ENCODE measurements at regions not wholly inside any gene's neighbourhood (a gene's known extent, or its start where the extent isn't known, plus 50 kb on each side); places are given as distances from the start of the nearest gene placed in this dataset.

- H3K4me3 ChIP-seq = no peak overlapping the region
- no peak overlapping the region for H3K9ac ChIP-seq
- H4K20me1 ChIP-seq = no peaks in the 10 kb centered on the region
- H3K36me3 ChIP-seq = no peaks in the 10 kb centered on the region
- H3K27ac ChIP-seq = no peak overlapping the region
- no peak overlapping the region for H3K4me2 ChIP-seq
- H3K9me3 ChIP-seq = peaks cover 29% of the 10 kb centered on the region
- TF ChIP-seq Cebpa-rat (IDR thresholded peaks at IDR 0.05) = no peak
- H3K4me1 ChIP-seq = peaks cover 17% of the 10 kb centered on the region
- no peaks in the 10 kb centered on the region for H3K27me3 ChIP-seq
These were observed 151.3 kb upstream of the GGTLC1 start for GRCh38 chr20:24139846-24140245.

GRCh38 chr20:24138951-24139350 lies 150.4 kb upstream of the GGTLC1 start:
- no peaks in the 10 kb centered on the region for H4K20me1 ChIP-seq

GRCh38 chr20:24138196-24138857 lies 149.7 kb upstream of the GGTLC1 start:
- Histone ChIP-seq H3K4me3 (no peak overlapping the region), H4K20me1 (no peaks in the 10 kb centered on the region), H3K9ac (no peak overlapping the region), H3K4me1 (peaks cover 15% of the 10 kb centered on the region), H3K36me3 (no peaks in the 10 kb centered on the region), H3K4me2 (no peak overlapping the region), H3K27me3 (no peaks in the 10 kb centered on the region), H3K27ac (no peak overlapping the region), H3K9me3 (peaks cover 29% of the 10 kb centered on the region)
- no peak for TF ChIP-seq Cebpa-rat (IDR thresholded peaks at IDR 0.05)

More at GRCh38 chr20:24138951-24139350, 150.4 kb upstream of the GGTLC1 start:
- Histone ChIP-seq H3K9ac (no peak overlapping the region), H3K4me3 (no peak overlapping the region), H3K36me3 (no peaks in the 10 kb centered on the region), H3K4me2 (no peak overlapping the region), H3K27ac (no peak overlapping the region), H3K4me1 (peaks cover 17% of the 10 kb centered on the region), H3K9me3 (peaks cover 29% of the 10 kb centered on the region), H3K27me3 (no peaks in the 10 kb centered on the region)
- no peak for TF ChIP-seq Cebpa-rat (IDR thresholded peaks at IDR 0.05)

GRCh38 chr20:24136659-24137246 lies 148.2 kb upstream of the GGTLC1 start:
- TF ChIP-seq Cebpa-rat (IDR thresholded peaks at IDR 0.05) = no peak
- no peak overlapping the region for H3K4me3 ChIP-seq
- peaks cover 16% of the 10 kb centered on the region for H3K9me3 ChIP-seq
- peaks cover 13% of the 10 kb centered on the region for H3K4me1 ChIP-seq
- H4K20me1 ChIP-seq = no peaks in the 10 kb centered on the region
- no peak overlapping the region for H3K4me2 ChIP-seq
- H3K27ac ChIP-seq = no peak overlapping the region
- H3K36me3 ChIP-seq = no peaks in the 10 kb centered on the region
- no peak overlapping the region for H3K9ac ChIP-seq
- no peaks in the 10 kb centered on the region for H3K27me3 ChIP-seq

GRCh38 chr20:24135781-24136180 lies 147.2 kb upstream of the GGTLC1 start:
- H3K4me2 ChIP-seq = no peak overlapping the region
- H3K27me3 ChIP-seq = no peaks in the 10 kb centered on the region

GRCh38 chr20:24134930-24135329 lies 146.4 kb upstream of the GGTLC1 start:
- Histone ChIP-seq H3K9me3 (no peaks in the 10 kb centered on the region), H3K9ac (no peak overlapping the region), H3K27ac (peak overlapping the region; percentile 47), H3K27me3 (no peaks in the 10 kb centered on the region), H3K4me1 (peaks cover 13% of the 10 kb centered on the region), H3K4me3 (no peak overlapping the region), H3K4me2 (peak overlapping the region; percentile 67), H3K36me3 (no peaks in the 10 kb centered on the region), H4K20me1 (no peaks in the 10 kb centered on the region)
- TF ChIP-seq Cebpa-rat (IDR thresholded peaks at IDR 0.05) = no peak

More at GRCh38 chr20:24135781-24136180, 147.2 kb upstream of the GGTLC1 start:
- Histone ChIP-seq H3K4me1 (peaks cover 13% of the 10 kb centered on the region), H3K36me3 (no peaks in the 10 kb centered on the region), H3K4me3 (no peak overlapping the region), H4K20me1 (no peaks in the 10 kb centered on the region), H3K9me3 (peaks cover 6% of the 10 kb centered on the region), H3K9ac (no peak overlapping the region), H3K27ac (no peak overlapping the region)
- TF ChIP-seq Cebpa-rat (IDR thresholded peaks at IDR 0.05) = no peak

- peak overlapping the region; percentile 67 for H3K4me2 ChIP-seq
- TF ChIP-seq Cebpa-rat (IDR thresholded peaks at IDR 0.05) = no peak
- H3K9ac ChIP-seq = peak overlapping the region; percentile 20; the same call in 1 of the 2 replicates
- H3K4me1 ChIP-seq = peaks cover 13% of the 10 kb centered on the region
- H3K9me3 ChIP-seq = no peaks in the 10 kb centered on the region
- H3K27me3 ChIP-seq = no peaks in the 10 kb centered on the region
- no peak overlapping the region for H3K4me3 ChIP-seq
- no peaks in the 10 kb centered on the region for H4K20me1 ChIP-seq
- no peaks in the 10 kb centered on the region for H3K36me3 ChIP-seq
- peak overlapping the region; percentile 47 for H3K27ac ChIP-seq
These were observed 145.7 kb upstream of the GGTLC1 start for GRCh38 chr20:24134284-24134683.

- no peaks in the 10 kb centered on the region for H3K9me3 ChIP-seq
- no peaks in the 10 kb centered on the region for H4K20me1 ChIP-seq
- H3K4me1 ChIP-seq = peaks cover 13% of the 10 kb centered on the region
- H3K4me2 ChIP-seq = no peak overlapping the region
- H3K27ac ChIP-seq = no peak overlapping the region
- no peak for TF ChIP-seq Cebpa-rat (IDR thresholded peaks at IDR 0.05)
- no peaks in the 10 kb centered on the region for H3K27me3 ChIP-seq
- no peak overlapping the region for H3K9ac ChIP-seq
- no peaks in the 10 kb centered on the region for H3K36me3 ChIP-seq
- H3K4me3 ChIP-seq = no peak overlapping the region
These were observed 143.7 kb upstream of the GGTLC1 start for GRCh38 chr20:24132246-24132645.

- no peak for TF ChIP-seq Cebpa-rat (IDR thresholded peaks at IDR 0.05)
These were observed 143.1 kb upstream of the GGTLC1 start for GRCh38 chr20:24131684-24132083.

GRCh38 chr20:24131281-24131680 lies 142.7 kb upstream of the GGTLC1 start:
- TF ChIP-seq Cebpa-rat (IDR thresholded peaks at IDR 0.05) = no peak
- Histone ChIP-seq H3K9ac (no peak overlapping the region), H3K36me3 (no peaks in the 10 kb centered on the region), H3K9me3 (no peaks in the 10 kb centered on the region), H3K4me3 (no peak overlapping the region), H4K20me1 (no peaks in the 10 kb centered on the region), H3K27ac (no peak overlapping the region), H3K4me2 (no peak overlapping the region), H3K4me1 (peaks cover 13% of the 10 kb centered on the region), H3K27me3 (no peaks in the 10 kb centered on the region)

More at GRCh38 chr20:24131684-24132083, 143.1 kb upstream of the GGTLC1 start:
- H3K36me3 ChIP-seq = no peaks in the 10 kb centered on the region
- no peaks in the 10 kb centered on the region for H3K9me3 ChIP-seq
- no peak overlapping the region for H3K27ac ChIP-seq
- H3K9ac ChIP-seq = no peak overlapping the region
- no peaks in the 10 kb centered on the region for H3K27me3 ChIP-seq
- H3K4me3 ChIP-seq = no peak overlapping the region
- H4K20me1 ChIP-seq = no peaks in the 10 kb centered on the region
- peaks cover 13% of the 10 kb centered on the region for H3K4me1 ChIP-seq
- no peak overlapping the region for H3K4me2 ChIP-seq
